ENCODE measurements at regions not wholly inside any gene's neighbourhood (a gene's known extent, or its start where the extent isn't known, plus 50 kb on each side); places are given as distances from the start of the nearest gene placed in this dataset.

GRCh38 chr15:70271422-70272088 lies 173.8 kb upstream of the TLE3 start:
- Histone ChIP-seq H3K9me3 (ENCODE audit: severe bottlenecking) (no peaks in the 10 kb centered on the region), H3K36me3 (ENCODE audit: low read depth) (no peaks in the 10 kb centered on the region), H3K4me3 (ENCODE audit: severe bottlenecking) (no peak overlapping the region), H3K27me3 (ENCODE audit: insufficient read depth, poor library complexity, severe bottlenecking) (no peaks in the 10 kb centered on the region), H3K4me1 (ENCODE audit: insufficient read depth, poor library complexity, severe bottlenecking) (peaks cover 44% of the 10 kb centered on the region), H3K27ac (ENCODE audit: poor library complexity, severe bottlenecking) (peak overlapping the region; percentile 13)
- ATAC-seq (ENCODE audit: low read depth) (peak; percentile 93), DNase-seq (ENCODE audit: low spot score) (no peak)
- no peak for TF ChIP-seq CTCF (IDR thresholded peaks at IDR 0.05; ENCODE audit: poor library complexity, severe bottlenecking)

- Histone ChIP-seq H3K4me3 (ENCODE audit: severe bottlenecking) (no peak overlapping the region), H3K36me3 (ENCODE audit: low read depth) (no peaks in the 10 kb centered on the region), H3K27me3 (ENCODE audit: insufficient read depth, poor library complexity, severe bottlenecking) (no peaks in the 10 kb centered on the region), H3K4me1 (ENCODE audit: insufficient read depth, poor library complexity, severe bottlenecking) (peaks cover 44% of the 10 kb centered on the region), H3K27ac (ENCODE audit: poor library complexity, severe bottlenecking) (peak overlapping the region; percentile 13), H3K9me3 (ENCODE audit: severe bottlenecking) (no peaks in the 10 kb centered on the region)
- no peak for TF ChIP-seq CTCF (IDR thresholded peaks at IDR 0.05; ENCODE audit: poor library complexity, severe bottlenecking)
- DNase-seq (ENCODE audit: low spot score) (no peak), ATAC-seq (ENCODE audit: low read depth) (no peak)
Measured at GRCh38 chr15:70270752-70271111, 173.0 kb upstream of the TLE3 start.

GRCh38 chr15:70269991-70270751 lies 172.5 kb upstream of the TLE3 start:
- DNase-seq (ENCODE audit: low spot score) (no peak), ATAC-seq (ENCODE audit: low read depth) (peak; percentile 49)
- Histone ChIP-seq H3K4me3 (ENCODE audit: severe bottlenecking) (no peak overlapping the region), H3K9me3 (ENCODE audit: severe bottlenecking) (no peaks in the 10 kb centered on the region), H3K27me3 (ENCODE audit: insufficient read depth, poor library complexity, severe bottlenecking) (no peaks in the 10 kb centered on the region), H3K36me3 (ENCODE audit: low read depth) (no peaks in the 10 kb centered on the region), H3K27ac (ENCODE audit: poor library complexity, severe bottlenecking) (no peak overlapping the region), H3K4me1 (ENCODE audit: insufficient read depth, poor library complexity, severe bottlenecking) (peaks cover 44% of the 10 kb centered on the region)
- no peak for TF ChIP-seq CTCF (IDR thresholded peaks at IDR 0.05; ENCODE audit: poor library complexity, severe bottlenecking)

- Histone ChIP-seq H3K27me3 (ENCODE audit: insufficient read depth, poor library complexity, severe bottlenecking) (no peaks in the 10 kb centered on the region), H3K4me1 (ENCODE audit: insufficient read depth, poor library complexity, severe bottlenecking) (peaks cover 44% of the 10 kb centered on the region), H3K36me3 (ENCODE audit: low read depth) (no peaks in the 10 kb centered on the region), H3K9me3 (ENCODE audit: severe bottlenecking) (no peaks in the 10 kb centered on the region), H3K4me3 (ENCODE audit: severe bottlenecking) (no peak overlapping the region), H3K27ac (ENCODE audit: poor library complexity, severe bottlenecking) (no peak overlapping the region)
- ATAC-seq (ENCODE audit: low read depth) (no peak), DNase-seq (ENCODE audit: low spot score) (no peak)
- TF ChIP-seq CTCF (IDR thresholded peaks at IDR 0.05; ENCODE audit: poor library complexity, severe bottlenecking): no peak
Measured at GRCh38 chr15:70269311-70269911, 171.7 kb upstream of the TLE3 start.
